Effector memory CD4-positive, alpha-beta T cell (primary cell): ENCODE measurements at regions not wholly inside any gene's neighbourhood (a gene's known extent, or its start where the extent isn't known, plus 50 kb on each side); places are given as distances from the start of the nearest gene placed in this dataset.
"Not testable (repeated sequence)": the region's sequence is repeated elsewhere in the genome, so short reads cannot be mapped to it uniquely, and the experiment has no call there.

ENCODE experiments used
- DNase-seq, 3 donors: peaks; one replicate each; pipeline ENCODE4 v3.0.0-alpha.2; 2020
- H3K27ac ChIP-seq: 2 replicates; pipeline ENCODE4 v1.7.0; 2013; ENCODE audit warnings: mild to moderate bottlenecking, low read length, moderate library complexity; ENCODE audit not compliant: insufficient read depth, poor library complexity, severe bottlenecking
- H3K27me3 ChIP-seq: replicated peaks from 2 replicates; pipeline ENCODE4 v1.7.0; 2013; ENCODE audit warnings: mild to moderate bottlenecking, low read length; ENCODE audit not compliant: insufficient read depth, control insufficient read depth, poor library complexity, severe bottlenecking
- H3K36me3 ChIP-seq: 2 replicates; pipeline ENCODE4 v1.7.0; 2013; ENCODE audit warnings: mild to moderate bottlenecking, low read length, moderate library complexity; ENCODE audit not compliant: control insufficient read depth, insufficient read depth
- H3K4me1 ChIP-seq: 2 replicates; pipeline ENCODE4 v1.7.0; 2013; ENCODE audit warnings: low read length, mild to moderate bottlenecking; ENCODE audit not compliant: control insufficient read depth, insufficient read depth, poor library complexity, severe bottlenecking
- H3K4me3 ChIP-seq: 2 replicates; pipeline ENCODE4 v1.7.0; 2013; ENCODE audit warnings: low read length, low read depth, mild to moderate bottlenecking; ENCODE audit not compliant: insufficient read depth, poor library complexity, severe bottlenecking
- H3K9me3 ChIP-seq: 2 replicates; pipeline ENCODE4 v1.7.0; 2013; ENCODE audit warnings: mild to moderate bottlenecking, low read length, moderate library complexity; ENCODE audit not compliant: control insufficient read depth

- Histone ChIP-seq H3K27ac (no peak overlapping the region), H3K36me3 (peaks cover 82% of the 10 kb centered on the region), H3K27me3 (no peaks in the 10 kb centered on the region), H3K4me1 (no peaks in the 10 kb centered on the region), H3K9me3 (peaks cover 33% of the 10 kb centered on the region), H3K4me3 (no peak overlapping the region)
- DNase-seq = no peak
Observed at GRCh38 chr15:25092661-25093060, 137.9 kb downstream of the SNRPN start.

- peaks cover 28% of the 10 kb centered on the region for H3K9me3 ChIP-seq
- H3K36me3 ChIP-seq = peaks cover 82% of the 10 kb centered on the region
- DNase-seq = no peak
Observed at GRCh38 chr15:25093455-25094029, 138.8 kb downstream of the SNRPN start.

GRCh38 chr15:25094066-25094465, 139.3 kb downstream of the SNRPN start:
- Histone ChIP-seq H3K9me3 (peaks cover 30% of the 10 kb centered on the region), H3K36me3 (peaks cover 80% of the 10 kb centered on the region), H3K4me1 (no peaks in the 10 kb centered on the region), H3K4me3 (no peak overlapping the region), H3K27me3 (no peaks in the 10 kb centered on the region), H3K27ac (no peak overlapping the region)
- no peak for DNase-seq

More at GRCh38 chr15:25093455-25094029, 138.8 kb downstream of the SNRPN start:
- H3K27ac ChIP-seq = no peak overlapping the region
- H3K27me3 ChIP-seq = no peaks in the 10 kb centered on the region
- no peaks in the 10 kb centered on the region for H3K4me1 ChIP-seq
- no peak overlapping the region for H3K4me3 ChIP-seq

GRCh38 chr15:25094519-25094918, 139.7 kb downstream of the SNRPN start:
- Histone ChIP-seq H3K9me3 (peaks cover 33% of the 10 kb centered on the region), H3K36me3 (peaks cover 80% of the 10 kb centered on the region), H3K27ac (no peak overlapping the region), H3K27me3 (no peaks in the 10 kb centered on the region), H3K4me1 (no peaks in the 10 kb centered on the region), H3K4me3 (no peak overlapping the region)
- DNase-seq = no peak

- Histone ChIP-seq H3K27me3 (no peaks in the 10 kb centered on the region), H3K4me3 (no peak overlapping the region), H3K9me3 (peaks cover 29% of the 10 kb centered on the region), H3K4me1 (no peaks in the 10 kb centered on the region), H3K36me3 (peaks cover 75% of the 10 kb centered on the region), H3K27ac (no peak overlapping the region)
- DNase-seq = no peak
Observed at GRCh38 chr15:25095179-25095578, 140.4 kb downstream of the SNRPN start.

GRCh38 chr15:25099966-25100365, 145.2 kb downstream of the SNRPN start:
- H3K36me3 ChIP-seq = peaks cover 59% of the 10 kb centered on the region
- not testable (repeated sequence) for H3K4me1 ChIP-seq, H3K27ac ChIP-seq, H3K9me3 ChIP-seq, H3K27me3 ChIP-seq, DNase-seq, H3K4me3 ChIP-seq

GRCh38 chr15:25106209-25106608, 151.4 kb downstream of the SNRPN start:
- no peak for DNase-seq
- peaks cover 12% of the 10 kb centered on the region for H3K9me3 ChIP-seq
- peaks cover 70% of the 10 kb centered on the region for H3K36me3 ChIP-seq
- no peaks in the 10 kb centered on the region for H3K27me3 ChIP-seq
- no peaks in the 10 kb centered on the region for H3K4me1 ChIP-seq
- no peak overlapping the region for H3K4me3 ChIP-seq
- no peak overlapping the region for H3K27ac ChIP-seq

GRCh38 chr15:25133804-25134203, 179.0 kb downstream of the SNRPN start:
- Histone ChIP-seq H3K27me3 (no peaks in the 10 kb centered on the region), H3K4me1 (no peaks in the 10 kb centered on the region), H3K4me3 (no peak overlapping the region), H3K9me3 (peaks cover 9% of the 10 kb centered on the region), H3K27ac (no peak overlapping the region), H3K36me3 (no peaks in the 10 kb centered on the region)
- no peak for DNase-seq

- Histone ChIP-seq H3K4me1 (no peaks in the 10 kb centered on the region), H3K9me3 (peaks cover 5% of the 10 kb centered on the region), H3K27ac (no peak overlapping the region), H3K36me3 (no peaks in the 10 kb centered on the region), H3K27me3 (no peaks in the 10 kb centered on the region), H3K4me3 (no peak overlapping the region)
- DNase-seq = no peak
Observed at GRCh38 chr15:25134546-25134945, 179.8 kb downstream of the SNRPN start.

GRCh38 chr15:25136119-25136518, 181.3 kb downstream of the SNRPN start:
- no peak overlapping the region for H3K4me3 ChIP-seq
- no peaks in the 10 kb centered on the region for H3K36me3 ChIP-seq
- peaks cover 9% of the 10 kb centered on the region for H3K9me3 ChIP-seq
- DNase-seq = no peak
- no peaks in the 10 kb centered on the region for H3K4me1 ChIP-seq
- no peak overlapping the region for H3K27ac ChIP-seq
- H3K27me3 ChIP-seq = no peaks in the 10 kb centered on the region
